Mammary epithelial cell (primary cell): ENCODE measurements at regions not wholly inside any gene's neighbourhood (a gene's known extent, or its start where the extent isn't known, plus 50 kb on each side); places are given as distances from the start of the nearest gene placed in this dataset.

Source experiments
- EZH2 ChIP-seq: IDR thresholded peaks from 2 replicates; pipeline ENCODE4 v1.6.1; 2012; ENCODE audit warnings: low read length, inconsistent platforms, borderline replicate concordance
- TF ChIP-seq, protein P1 (sequence below), 2 donors: IDR thresholded peaks in 1 of 2; conservative IDR thresholded peaks in 1 of 2; 2 replicates each; pipeline ENCODE4 v1.5.1; 2011 to 2012; ENCODE audit warnings: inconsistent platforms in 2 of 2, low read length in 2 of 2, mild to moderate bottlenecking in 2 of 2, control low read depth in 1 of 2, low read depth in 1 of 2; ENCODE audit not compliant: insufficient read depth in 1 of 2; ENCODE audit errors: extremely low read depth in 1 of 2

DNA sequence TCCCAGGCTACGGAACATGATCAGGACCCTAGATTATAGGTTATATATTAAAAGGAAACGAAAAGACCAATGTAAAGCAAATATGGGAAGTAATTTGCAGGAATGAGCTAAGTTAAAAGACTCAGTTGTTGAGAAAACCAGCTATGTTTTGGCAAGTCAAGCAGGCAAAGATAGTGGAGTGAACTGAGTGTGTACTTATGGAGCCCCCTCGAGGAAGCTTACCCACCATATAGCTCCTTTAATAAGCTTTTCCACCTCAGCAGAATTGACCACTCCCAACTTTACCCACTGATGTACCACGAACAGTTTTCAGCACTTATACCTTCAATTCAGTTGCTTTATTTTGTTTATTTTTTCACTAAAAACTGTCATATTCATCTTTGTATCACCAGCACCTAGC, 57.3 kb upstream of the PJA2 start:
- TF ChIP-seq, protein P1, sequence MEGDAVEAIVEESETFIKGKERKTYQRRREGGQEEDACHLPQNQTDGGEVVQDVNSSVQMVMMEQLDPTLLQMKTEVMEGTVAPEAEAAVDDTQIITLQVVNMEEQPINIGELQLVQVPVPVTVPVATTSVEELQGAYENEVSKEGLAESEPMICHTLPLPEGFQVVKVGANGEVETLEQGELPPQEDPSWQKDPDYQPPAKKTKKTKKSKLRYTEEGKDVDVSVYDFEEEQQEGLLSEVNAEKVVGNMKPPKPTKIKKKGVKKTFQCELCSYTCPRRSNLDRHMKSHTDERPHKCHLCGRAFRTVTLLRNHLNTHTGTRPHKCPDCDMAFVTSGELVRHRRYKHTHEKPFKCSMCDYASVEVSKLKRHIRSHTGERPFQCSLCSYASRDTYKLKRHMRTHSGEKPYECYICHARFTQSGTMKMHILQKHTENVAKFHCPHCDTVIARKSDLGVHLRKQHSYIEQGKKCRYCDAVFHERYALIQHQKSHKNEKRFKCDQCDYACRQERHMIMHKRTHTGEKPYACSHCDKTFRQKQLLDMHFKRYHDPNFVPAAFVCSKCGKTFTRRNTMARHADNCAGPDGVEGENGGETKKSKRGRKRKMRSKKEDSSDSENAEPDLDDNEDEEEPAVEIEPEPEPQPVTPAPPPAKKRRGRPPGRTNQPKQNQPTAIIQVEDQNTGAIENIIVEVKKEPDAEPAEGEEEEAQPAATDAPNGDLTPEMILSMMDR (conservative IDR thresholded peaks at IDR 0.05 in 1 of 2, IDR thresholded peaks at IDR 0.05 in 1 of 2; ENCODE audit: extremely low read depth in 1 of 2, insufficient read depth in 1 of 2, low read depth in 1 of 2, low read length in 2 of 2): no peak
- TF ChIP-seq EZH2: no peak
